ENCODE measurements at regions not wholly inside any gene's neighbourhood (a gene's known extent, or its start where the extent isn't known, plus 50 kb on each side); places are given as distances from the start of the nearest gene placed in this dataset.

DNA sequence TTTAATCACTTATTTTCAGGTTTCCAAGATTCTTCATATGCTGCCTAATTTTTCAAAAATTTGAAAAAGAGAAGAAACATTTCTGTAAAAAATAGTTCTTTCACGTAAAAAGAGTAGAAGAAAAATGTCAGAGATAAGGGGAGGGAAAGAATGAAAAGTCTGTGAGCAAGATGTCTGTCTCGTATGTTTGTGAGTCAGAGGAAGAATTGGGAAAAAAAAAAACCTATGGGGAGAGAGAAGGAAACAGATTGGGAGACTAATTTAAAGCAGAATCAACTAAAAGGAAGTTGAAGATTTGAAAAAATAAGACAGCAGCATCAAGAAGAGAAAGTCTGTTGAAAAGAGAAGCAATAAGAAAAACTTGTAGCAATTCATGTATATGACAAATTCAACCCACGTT lies 456.3 kb downstream of the HINT1 start:
- no peak for TF ChIP-seq POLR2A (IDR thresholded peaks at IDR 0.05; ENCODE audit: borderline replicate concordance, extremely low read depth, insufficient read depth, insufficient read length)
- TF ChIP-seq ZFX (IDR thresholded peaks at IDR 0.05): no peak
- TF ChIP-seq SRF (IDR thresholded peaks at IDR 0.05; ENCODE audit: low read depth): no peak
- TF ChIP-seq EGR1 (IDR thresholded peaks at IDR 0.05; ENCODE audit: low read depth): no peak
- TF ChIP-seq FOSL1 (IDR thresholded peaks at IDR 0.05; ENCODE audit: low read depth): no peak

All from HCT116 (cell line).